Neural progenitor cell (in vitro differentiated cells): ENCODE measurements at regions not wholly inside any gene's neighbourhood (a gene's known extent, or its start where the extent isn't known, plus 50 kb on each side); places are given as distances from the start of the nearest gene placed in this dataset.

ENCODE experiments used
- EZH2 ChIP-seq: fragments of 200-600 bp; sonication (generic); IDR thresholded peaks from 2 replicates; pipeline ENCODE4 v1.6.1; 2017; ENCODE audit warnings: antibody characterized with exemption, mild to moderate bottlenecking, moderate library complexity
- EZH2phosphoT487 ChIP-seq: fragments of 200-600 bp; sonication (generic); IDR thresholded peaks from 2 replicates; pipeline ENCODE4 v1.6.1; 2017; ENCODE audit warnings: antibody characterized with exemption
- TF ChIP-seq, protein P1 (sequence below): fragments of 200-600 bp; sonication (generic); IDR thresholded peaks from 2 replicates; pipeline ENCODE4 v1.5.1; 2017; ENCODE audit warnings: antibody characterized with exemption, mild to moderate bottlenecking

- TF ChIP-seq, protein P1, sequence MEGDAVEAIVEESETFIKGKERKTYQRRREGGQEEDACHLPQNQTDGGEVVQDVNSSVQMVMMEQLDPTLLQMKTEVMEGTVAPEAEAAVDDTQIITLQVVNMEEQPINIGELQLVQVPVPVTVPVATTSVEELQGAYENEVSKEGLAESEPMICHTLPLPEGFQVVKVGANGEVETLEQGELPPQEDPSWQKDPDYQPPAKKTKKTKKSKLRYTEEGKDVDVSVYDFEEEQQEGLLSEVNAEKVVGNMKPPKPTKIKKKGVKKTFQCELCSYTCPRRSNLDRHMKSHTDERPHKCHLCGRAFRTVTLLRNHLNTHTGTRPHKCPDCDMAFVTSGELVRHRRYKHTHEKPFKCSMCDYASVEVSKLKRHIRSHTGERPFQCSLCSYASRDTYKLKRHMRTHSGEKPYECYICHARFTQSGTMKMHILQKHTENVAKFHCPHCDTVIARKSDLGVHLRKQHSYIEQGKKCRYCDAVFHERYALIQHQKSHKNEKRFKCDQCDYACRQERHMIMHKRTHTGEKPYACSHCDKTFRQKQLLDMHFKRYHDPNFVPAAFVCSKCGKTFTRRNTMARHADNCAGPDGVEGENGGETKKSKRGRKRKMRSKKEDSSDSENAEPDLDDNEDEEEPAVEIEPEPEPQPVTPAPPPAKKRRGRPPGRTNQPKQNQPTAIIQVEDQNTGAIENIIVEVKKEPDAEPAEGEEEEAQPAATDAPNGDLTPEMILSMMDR = no peak
- TF ChIP-seq EZH2phosphoT487 (no peak), EZH2 (no peak)
Observed at GRCh38 chr4:63090641-63091040, 1318.6 kb downstream of the TECRL start.
